ENCODE measurements at regions not wholly inside any gene's neighbourhood (a gene's known extent, or its start where the extent isn't known, plus 50 kb on each side); places are given as distances from the start of the nearest gene placed in this dataset.

- peak; percentile 46 for TF ChIP-seq CTCF (IDR thresholded peaks at IDR 0.05; ENCODE audit: low read length, missing control alignments)
- no peak overlapping the region for H3K4me3 ChIP-seq (replicated peaks; ENCODE audit: low read depth, low read length)
- DNase-seq (ENCODE audit: low read depth) = peak; percentile 64
Measured at GRCh38 chr7:25389489-25390106, 161.3 kb upstream of the NPVF start.

GRCh38 chr7:25391295-25391861, 163.1 kb upstream of the NPVF start:
- peak; percentile 21 for TF ChIP-seq CTCF (IDR thresholded peaks at IDR 0.05; ENCODE audit: low read length, missing control alignments)
- no peak overlapping the region for H3K4me3 ChIP-seq (replicated peaks; ENCODE audit: low read depth, low read length)
- DNase-seq (ENCODE audit: low read depth) = peak; percentile 48

GRCh38 chr7:25391961-25392587, 163.8 kb upstream of the NPVF start:
- TF ChIP-seq CTCF (IDR thresholded peaks at IDR 0.05; ENCODE audit: low read length, missing control alignments) = no peak

GRCh38 chr7:25392588-25393338, 164.5 kb upstream of the NPVF start:
- no peak for DNase-seq (ENCODE audit: low read depth)
- no peak overlapping the region for H3K4me3 ChIP-seq (replicated peaks; ENCODE audit: low read depth, low read length)
- no peak for TF ChIP-seq CTCF (IDR thresholded peaks at IDR 0.05; ENCODE audit: low read length, missing control alignments)

More at GRCh38 chr7:25391961-25392587, 163.8 kb upstream of the NPVF start:
- H3K4me3 ChIP-seq (replicated peaks; ENCODE audit: low read depth, low read length) = no peak overlapping the region
- DNase-seq (ENCODE audit: low read depth) = no peak

GRCh38 chr7:25395976-25396375, 167.7 kb upstream of the NPVF start:
- no peak overlapping the region for H3K4me3 ChIP-seq (replicated peaks; ENCODE audit: low read depth, low read length)
- no peak for TF ChIP-seq CTCF (IDR thresholded peaks at IDR 0.05; ENCODE audit: low read length, missing control alignments)
- no peak for DNase-seq (ENCODE audit: low read depth)

GRCh38 chr7:25396668-25397067, 168.4 kb upstream of the NPVF start:
- no peak for TF ChIP-seq CTCF (IDR thresholded peaks at IDR 0.05; ENCODE audit: low read length, missing control alignments)

More at GRCh38 chr7:25396668-25397067, 168.4 kb upstream of the NPVF start:
- no peak overlapping the region for H3K4me3 ChIP-seq (replicated peaks; ENCODE audit: low read depth, low read length)
- DNase-seq (ENCODE audit: low read depth) = no peak
